ENCODE measurements at regions not wholly inside any gene's neighbourhood (a gene's known extent, or its start where the extent isn't known, plus 50 kb on each side); places are given as distances from the start of the nearest gene placed in this dataset.

DNA sequence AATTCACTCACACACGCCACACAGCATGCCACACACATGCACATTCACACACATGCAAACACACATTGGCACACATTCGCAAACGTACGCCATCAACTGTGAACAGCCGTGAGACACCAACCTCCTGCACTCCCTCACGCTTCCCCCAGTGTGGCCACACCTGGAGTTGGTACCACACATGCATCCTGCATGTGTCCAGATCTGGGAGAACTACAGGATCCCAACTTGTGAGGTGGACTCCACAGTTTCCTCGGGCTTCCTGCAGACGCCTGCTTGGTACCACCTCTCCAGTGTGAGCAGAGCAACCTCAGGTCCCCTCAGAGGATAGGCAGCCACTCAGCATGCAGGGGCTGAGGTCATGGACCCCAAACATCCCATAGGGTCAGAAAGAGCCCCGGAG is 239.0 kb downstream of the EIPR1 start:
- DNase-seq (ENCODE audit: low read depth in 2 of 2, low spot score in 1 of 2) = no peak

DNA sequence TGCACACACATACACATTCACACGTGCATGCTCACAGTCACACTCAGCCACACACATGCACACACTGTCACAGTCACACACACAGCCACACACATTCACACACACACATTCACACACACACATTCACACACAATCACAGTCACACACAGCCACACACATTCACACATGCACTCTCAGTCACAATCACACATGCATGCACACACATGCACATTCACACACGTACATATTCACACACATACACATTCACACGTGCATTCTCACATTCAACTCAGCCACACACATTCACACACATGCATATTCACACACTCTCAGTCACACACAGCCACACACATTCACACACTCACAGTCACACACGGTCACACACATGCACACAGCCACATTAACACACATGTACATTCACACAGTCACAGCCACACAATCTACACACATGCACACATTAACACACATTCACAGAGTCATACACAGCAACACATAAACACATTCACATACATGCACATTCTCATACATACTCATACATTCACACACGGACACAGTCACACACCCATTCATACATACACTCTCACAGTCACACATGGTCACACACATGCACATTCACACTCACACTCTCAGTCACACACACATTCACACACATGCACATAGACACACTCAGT is 239.8 kb downstream of the EIPR1 start:
- no peak for DNase-seq (ENCODE audit: low read depth in 2 of 2, low spot score in 1 of 2)

GRCh38 chr2:3135676-3136075 is 241.9 kb downstream of the EIPR1 start:
- DNase-seq (ENCODE audit: low read depth in 2 of 2, low spot score in 1 of 2) = no peak

GRCh38 chr2:3134026-3134571 is 243.5 kb downstream of the EIPR1 start:
- no peak for DNase-seq (ENCODE audit: low read depth in 2 of 2, low spot score in 1 of 2)

DNA sequence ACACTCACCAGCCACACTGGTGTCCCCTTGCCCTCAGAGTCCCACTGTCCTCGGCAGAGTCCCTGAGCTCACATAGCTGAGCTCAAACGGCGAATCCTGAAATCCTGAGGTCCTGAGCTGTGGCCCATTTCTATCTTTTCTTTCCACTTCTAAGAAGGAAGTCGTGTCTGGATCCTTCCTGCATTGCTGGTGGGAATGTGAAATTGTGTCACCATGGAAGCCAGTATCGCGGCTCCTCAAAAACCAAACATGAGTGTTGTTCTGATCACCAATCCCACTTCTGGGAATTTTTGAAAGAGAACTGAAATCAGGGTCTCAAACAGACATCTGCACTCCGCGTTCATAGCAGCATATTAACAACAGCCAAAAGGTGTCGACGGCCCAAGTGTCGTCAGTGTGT is 244.7 kb downstream of the EIPR1 start:
- no peak for DNase-seq (ENCODE audit: low read depth in 2 of 2, low spot score in 1 of 2)

GRCh38 chr2:3132466-3132865 is 245.2 kb downstream of the EIPR1 start:
- DNase-seq (ENCODE audit: low read depth in 2 of 2, low spot score in 1 of 2) = no peak

GRCh38 chr2:3131636-3132326 is 245.8 kb downstream of the EIPR1 start:
- DNase-seq (ENCODE audit: low read depth in 2 of 2, low spot score in 1 of 2) = no peak

GRCh38 chr2:3130889-3131635 is 246.6 kb downstream of the EIPR1 start:
- DNase-seq (ENCODE audit: low read depth in 2 of 2, low spot score in 1 of 2) = no peak

DNA sequence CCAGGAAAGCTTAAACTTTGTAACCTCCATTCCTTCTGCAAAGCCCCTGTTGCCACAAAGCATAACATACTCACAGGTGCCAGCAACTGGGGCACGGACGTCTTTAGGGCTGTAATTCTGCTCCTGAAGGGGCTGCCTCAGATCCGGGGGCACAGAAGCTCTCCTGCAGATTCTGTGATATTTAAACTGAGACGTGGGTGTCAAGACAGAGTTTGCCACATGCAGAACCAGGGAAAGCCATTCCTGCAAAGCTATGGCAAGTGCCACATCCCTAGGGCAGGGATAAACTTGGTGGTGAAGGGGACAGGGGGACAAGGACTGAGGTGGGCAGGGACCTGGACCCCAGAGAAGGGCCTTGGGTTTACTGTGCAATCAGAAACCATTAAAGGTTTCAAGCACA is 247.2 kb downstream of the EIPR1 start:
- no peak for DNase-seq (ENCODE audit: low read depth in 2 of 2, low spot score in 1 of 2)

- no peak for DNase-seq (ENCODE audit: low read depth in 2 of 2, low spot score in 1 of 2)
Observed at GRCh38 chr2:3129867-3130266, 247.8 kb downstream of the EIPR1 start.

GRCh38 chr2:3128786-3129185 is 248.8 kb downstream of the EIPR1 start:
- DNase-seq (ENCODE audit: low read depth in 2 of 2, low spot score in 1 of 2) = no peak

- no peak for DNase-seq (ENCODE audit: low read depth in 2 of 2, low spot score in 1 of 2)
Observed at GRCh38 chr2:3127710-3128109, 249.9 kb downstream of the EIPR1 start.

- no peak for DNase-seq (ENCODE audit: low read depth in 2 of 2, low spot score in 1 of 2)
Observed at GRCh38 chr2:3126911-3127621, 250.6 kb downstream of the EIPR1 start.

DNA sequence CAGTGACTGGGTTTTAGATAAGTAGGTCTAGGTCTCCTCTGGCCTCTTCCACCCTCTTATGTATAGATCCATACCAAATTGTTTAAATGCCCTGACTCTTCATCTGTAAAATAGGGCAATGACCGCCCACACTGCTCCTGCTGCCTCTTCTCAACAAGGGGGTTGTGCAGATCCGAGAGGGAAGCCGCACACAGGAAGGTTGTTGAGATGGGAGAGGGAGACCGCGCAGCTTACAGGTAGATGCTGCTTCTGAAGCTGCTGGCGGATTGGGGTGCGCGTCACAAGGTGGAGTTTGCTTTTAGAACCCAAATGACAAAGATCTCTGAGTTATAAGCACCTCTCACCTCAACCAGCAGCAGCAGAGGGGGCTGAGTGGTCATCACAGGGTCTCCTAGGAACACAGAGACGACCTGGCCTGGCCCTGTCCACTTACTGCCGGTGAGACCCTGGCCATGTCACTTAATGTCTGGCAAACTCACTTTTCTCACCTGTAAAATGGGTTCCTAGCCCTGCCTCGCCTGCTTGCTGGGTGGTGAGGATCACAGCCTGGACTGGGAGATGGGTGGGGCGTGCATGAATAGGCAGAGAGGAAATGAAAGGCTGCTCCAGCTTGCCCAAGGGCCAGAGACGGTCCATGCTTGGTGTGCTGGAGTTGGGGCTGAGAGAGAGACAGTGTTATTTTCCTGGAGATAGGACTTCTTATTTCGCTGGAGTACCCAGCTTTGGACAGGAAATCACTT is 251.3 kb downstream of the EIPR1 start:
- no peak for DNase-seq (ENCODE audit: low read depth in 2 of 2, low spot score in 1 of 2)

GRCh38 chr2:3125761-3126130 is 251.9 kb downstream of the EIPR1 start:
- no peak for DNase-seq (ENCODE audit: low read depth in 2 of 2, low spot score in 1 of 2)

DNA sequence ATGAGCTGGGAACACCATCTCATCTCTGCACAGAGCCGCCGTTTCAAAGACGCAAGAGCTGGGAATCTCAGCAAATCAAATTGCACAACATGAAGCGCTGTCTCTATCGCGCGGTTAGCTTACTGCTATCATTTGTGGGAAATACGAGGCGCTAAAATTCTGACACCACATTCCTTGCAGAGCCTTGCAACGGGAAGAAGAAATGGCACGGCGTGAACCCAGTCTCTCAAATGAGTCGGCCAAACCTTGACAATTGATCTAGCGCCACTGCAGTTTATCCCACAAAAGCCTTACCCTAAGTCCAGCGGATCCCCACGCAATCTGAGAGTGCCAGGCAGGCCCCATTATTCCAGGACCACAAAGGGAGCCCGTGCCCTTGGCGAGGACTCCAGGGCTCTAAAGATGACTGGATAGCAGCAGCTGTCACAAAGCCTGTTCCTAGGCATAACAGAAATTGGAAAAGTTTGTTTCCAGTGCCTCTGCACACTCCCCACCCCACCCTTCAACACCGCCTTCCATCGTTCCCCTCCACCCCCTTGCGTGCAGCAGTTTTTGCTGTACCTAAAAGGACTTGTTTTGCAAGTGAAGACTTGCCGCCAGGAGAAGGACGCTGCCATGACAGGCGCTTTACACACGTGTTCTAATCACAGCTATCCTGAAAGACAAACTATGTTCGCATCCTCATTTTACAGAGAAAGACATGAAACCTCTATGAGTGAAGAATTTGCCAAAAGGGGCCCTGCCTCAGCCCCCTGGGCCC is 252.4 kb downstream of the EIPR1 start:
- no peak for DNase-seq (ENCODE audit: low read depth in 2 of 2, low spot score in 1 of 2)

GRCh38 chr2:3122525-3122924 is 255.1 kb downstream of the EIPR1 start:
- no peak for DNase-seq (ENCODE audit: low read depth in 2 of 2, low spot score in 1 of 2)

DNA sequence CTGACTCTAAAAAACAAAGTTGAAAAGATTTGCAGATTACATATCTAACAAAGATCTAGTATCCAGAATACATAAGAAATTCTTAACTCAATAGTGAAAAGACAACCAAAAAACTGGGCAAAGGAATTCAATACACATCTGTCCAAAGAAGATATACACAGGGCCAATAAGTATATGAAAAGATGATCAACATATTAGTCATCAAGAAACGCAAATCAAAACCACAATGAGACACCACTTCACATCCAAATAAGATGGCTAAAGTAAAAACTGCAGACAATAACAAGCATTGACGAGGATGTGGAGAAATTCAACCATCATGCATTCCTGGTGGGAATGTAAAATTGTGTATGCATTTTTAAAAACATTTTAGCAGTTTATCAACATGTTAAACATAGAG is 256.0 kb downstream of the EIPR1 start:
- no peak for DNase-seq (ENCODE audit: low read depth in 2 of 2, low spot score in 1 of 2)

GRCh38 chr2:3117650-3118216 is 259.9 kb downstream of the EIPR1 start:
- DNase-seq (ENCODE audit: low read depth in 2 of 2, low spot score in 1 of 2) = no peak

GRCh38 chr2:3116371-3116770 is 261.2 kb downstream of the EIPR1 start:
- no peak for DNase-seq (ENCODE audit: low read depth in 2 of 2, low spot score in 1 of 2)

Measured in stimulated activated CD8-positive, alpha-beta memory T cell treated with anti-CD3 and anti-CD28 coated beads, Interleukin-4, amount 100 ng/mL, for 4 hours (primary cell).